ENCODE measurements at regions not wholly inside any gene's neighbourhood (a gene's known extent, or its start where the extent isn't known, plus 50 kb on each side); places are given as distances from the start of the nearest gene placed in this dataset.

DNA sequence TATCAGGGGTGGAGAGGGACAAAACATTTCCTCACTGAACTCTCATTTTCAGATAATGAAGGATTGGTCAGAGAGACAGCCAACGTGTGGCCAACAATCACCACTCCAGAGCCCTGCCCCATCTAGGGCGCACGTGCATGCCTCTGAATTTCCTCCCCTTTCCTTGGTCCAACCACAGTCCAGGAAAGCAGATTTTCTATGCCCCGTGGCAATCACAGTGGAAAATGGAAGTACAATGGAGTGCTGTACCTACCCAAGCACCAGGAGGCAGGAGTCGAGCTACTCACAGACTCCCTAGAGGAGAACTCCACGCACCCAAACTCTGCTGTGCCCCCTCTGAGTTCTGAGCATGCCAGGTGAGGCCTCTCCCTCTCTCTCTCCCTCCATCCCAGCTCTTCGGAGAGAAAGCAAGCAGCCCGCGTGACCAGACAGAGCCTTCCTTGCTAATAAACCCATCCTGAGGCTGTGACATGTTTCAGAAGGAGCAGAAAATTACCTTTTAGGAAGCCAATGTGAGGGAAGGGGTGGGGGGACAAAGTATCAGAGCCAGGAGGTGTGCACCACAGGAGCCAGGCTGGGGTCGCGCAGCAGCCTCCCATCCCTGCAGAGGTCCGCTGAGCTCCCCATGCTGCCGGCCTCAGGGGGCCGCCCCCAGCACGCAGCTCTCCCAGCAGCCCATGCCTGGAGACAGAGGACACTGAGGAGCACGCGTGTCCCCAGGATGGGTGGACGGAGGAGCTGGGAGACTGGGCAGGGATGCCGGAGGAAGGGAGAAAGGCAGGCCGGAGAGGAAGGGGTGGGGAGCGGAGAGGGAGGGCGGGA lies 73.4 kb downstream of the PITPNM2 start:
- DNase-seq (ENCODE audit: low read depth) = no peak

DNA sequence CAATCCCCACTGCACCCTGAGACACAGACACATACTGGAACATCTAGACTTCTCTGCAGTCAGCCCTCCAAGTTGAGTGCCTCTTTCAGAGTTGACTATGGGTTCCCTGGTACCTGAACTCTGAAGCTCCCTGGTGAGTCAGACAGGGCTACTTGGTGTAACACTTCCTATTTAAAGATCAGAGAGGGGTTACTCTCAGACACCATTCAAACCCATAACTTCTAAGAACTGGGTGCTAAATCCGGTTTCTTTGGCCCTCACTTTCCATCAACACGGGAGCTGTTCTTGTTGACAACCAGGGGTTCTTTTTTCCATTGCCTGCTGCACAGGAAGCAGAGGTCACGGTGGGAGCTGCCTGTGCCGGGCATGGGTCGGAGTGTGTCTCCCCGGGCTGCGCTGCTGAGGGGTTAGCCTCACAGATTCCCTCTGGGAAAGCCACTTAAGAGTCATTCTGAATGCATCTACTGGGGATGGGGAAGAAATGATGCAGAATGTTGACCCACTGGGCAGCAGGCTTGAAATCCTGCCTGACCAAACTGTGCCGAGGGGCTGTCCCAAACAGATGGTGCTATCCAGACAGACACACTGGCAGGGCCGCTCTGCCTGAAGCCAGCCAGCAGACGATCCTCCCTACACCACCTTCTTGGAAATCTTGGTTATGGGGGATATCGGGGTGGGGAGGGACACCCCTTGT lies 74.1 kb downstream of the PITPNM2 start:
- DNase-seq (ENCODE audit: low read depth) = no peak

GRCh38 chr12:123075646-123076171 lies 75.2 kb downstream of the PITPNM2 start:
- DNase-seq (ENCODE audit: low read depth) = peak; percentile 29

DNA sequence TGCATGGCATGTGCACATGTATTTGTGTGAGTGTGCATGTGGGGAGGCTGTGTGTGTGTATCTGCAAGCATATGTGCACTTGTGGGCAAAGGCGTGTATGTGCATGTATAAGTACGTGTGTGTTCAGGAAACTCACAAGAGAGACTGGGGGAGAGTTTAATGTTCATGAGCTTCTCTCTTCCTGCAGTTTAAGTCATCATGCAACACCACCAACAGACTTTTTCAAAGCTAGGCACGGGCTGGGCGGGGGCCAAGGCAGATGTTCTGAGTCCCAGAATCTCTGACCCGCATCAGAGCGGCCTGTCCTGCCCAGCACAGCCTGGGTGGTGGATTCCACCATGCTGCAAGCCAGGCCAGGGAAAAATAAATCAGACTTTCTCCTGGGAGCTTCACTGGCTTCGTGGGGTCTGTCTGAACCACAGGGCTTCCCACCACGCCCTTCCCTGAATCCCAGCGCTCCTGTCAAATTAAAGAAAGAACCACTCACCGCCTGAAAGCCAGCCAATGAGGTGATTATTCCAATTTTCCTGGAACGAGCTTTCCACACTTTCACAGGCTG lies 75.7 kb downstream of the PITPNM2 start:
- no peak for DNase-seq (ENCODE audit: low read depth)

GRCh38 chr12:123073962-123074801 lies 76.7 kb downstream of the PITPNM2 start:
- no peak for DNase-seq (ENCODE audit: low read depth)

DNA sequence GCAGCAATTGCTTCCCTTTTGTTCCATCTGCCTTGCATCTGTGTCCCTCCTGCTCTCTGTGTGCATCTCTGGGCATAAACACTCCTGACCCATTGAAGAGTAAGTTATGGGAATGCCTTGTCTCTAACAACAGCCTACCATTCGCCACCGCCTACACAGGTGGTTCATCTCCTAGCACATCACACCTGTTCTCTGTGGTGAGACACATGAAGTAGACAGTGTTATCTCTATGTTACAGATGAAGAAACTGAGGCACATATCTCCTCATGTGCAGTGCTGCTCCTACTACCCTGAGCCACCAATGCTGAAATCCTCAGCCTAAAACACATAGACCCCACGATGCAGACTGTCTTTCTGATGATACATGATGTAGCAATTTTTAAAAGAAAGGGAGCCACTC lies 77.6 kb downstream of the PITPNM2 start:
- no peak for DNase-seq (ENCODE audit: low read depth)

DNA sequence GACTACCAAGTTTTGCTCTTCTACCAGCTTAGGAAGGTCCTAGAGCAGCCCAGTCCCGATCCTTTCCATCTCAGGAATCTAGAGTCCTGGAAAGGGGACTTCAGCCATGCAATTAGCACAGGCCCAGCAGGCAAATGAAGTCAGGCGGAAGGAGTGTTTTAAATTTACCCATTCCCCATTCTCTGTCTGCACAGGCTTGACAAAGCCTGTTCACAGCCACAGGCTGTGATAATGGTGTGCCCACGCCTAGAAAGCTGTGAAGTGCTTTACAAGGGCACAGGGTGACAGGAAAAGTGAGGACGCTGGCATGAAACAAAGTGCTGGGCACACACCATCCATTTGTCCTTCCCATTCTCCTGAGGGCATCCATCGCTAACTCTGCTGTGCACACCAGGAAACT lies 79.0 kb downstream of the PITPNM2 start:
- DNase-seq (ENCODE audit: low read depth) = no peak

GRCh38 chr12:123071099-123071800 lies 79.6 kb downstream of the PITPNM2 start:
- DNase-seq (ENCODE audit: low read depth) = no peak

DNA sequence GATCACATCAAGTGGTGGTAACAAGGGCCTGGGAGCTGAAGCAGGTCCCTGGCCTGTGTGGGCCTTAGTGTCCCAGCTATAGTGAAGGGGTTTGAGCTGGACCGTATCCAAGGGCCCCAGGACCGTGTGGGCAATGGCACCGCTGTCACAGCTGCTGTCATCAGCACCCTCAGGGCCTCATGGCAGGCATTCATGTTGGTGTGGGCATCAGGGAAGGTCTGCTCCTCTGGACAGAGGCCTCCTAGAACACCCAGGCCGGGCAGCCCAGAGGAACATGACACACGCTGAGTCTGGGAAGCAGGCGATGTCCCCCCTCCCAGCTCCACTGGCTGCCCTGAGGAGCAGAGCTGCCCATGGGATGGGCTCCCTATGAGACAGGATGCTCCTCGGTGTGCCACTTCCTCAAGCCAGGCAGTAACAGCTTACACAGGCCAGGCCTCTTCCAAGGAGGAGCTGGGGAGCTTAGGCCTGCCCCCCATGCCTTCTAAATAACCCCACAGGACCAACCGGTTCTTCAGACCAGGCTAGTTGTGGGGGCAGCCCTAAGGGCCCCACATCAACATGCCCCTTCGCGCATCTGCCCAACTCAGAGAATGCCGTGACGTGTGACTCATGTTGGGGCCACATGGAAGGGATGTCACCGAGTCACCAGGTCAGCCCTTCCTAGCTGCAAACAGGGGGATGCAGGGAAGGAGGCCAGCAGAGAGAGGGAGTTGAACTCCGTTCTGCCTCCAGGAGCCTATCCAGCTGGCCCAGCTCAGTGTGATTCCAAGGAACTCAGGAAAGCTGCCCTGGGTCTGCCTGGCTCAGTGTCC lies 80.4 kb downstream of the PITPNM2 start:
- no peak for DNase-seq (ENCODE audit: low read depth)

DNA sequence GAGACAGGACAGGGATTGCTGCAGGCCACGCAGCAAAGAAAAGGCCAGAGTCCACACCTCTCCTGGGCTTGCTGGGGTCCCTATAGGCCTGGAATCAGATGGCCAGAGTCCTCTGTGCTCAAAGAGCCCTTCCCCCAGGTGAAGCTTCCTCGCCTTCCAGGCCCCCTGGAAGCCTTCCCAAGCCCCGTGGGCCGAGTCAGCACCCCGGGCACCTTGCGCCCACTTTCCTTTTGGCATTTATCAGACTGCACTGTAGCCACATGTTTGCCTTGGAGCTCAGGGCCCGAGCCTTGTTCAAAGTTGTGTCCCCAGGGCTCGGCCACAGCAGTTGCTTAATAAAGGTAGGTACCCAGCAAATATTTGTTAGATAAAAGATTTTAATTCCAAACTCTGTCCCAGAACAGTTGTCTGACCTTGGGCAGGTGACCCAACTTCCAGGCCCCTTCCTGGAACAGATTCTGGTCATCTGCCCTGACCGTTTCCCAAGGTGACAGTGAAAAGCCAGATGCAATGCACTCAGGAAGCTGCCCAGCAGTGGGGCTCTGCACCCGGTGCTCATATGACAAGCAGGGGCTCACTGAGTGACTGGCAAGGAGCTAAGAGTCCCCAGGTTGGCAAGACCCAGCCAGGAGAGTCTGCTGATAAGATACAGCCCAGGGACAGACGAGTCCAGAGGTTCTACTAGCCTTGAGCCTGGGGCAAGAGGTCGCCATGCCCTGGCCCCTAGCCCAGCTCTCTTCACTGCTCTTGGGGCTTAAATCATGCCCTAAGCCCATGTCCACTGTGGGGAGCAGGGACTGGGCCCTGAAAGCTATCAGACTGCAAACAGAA lies 81.2 kb downstream of the PITPNM2 start:
- DNase-seq (ENCODE audit: low read depth) = no peak

DNA sequence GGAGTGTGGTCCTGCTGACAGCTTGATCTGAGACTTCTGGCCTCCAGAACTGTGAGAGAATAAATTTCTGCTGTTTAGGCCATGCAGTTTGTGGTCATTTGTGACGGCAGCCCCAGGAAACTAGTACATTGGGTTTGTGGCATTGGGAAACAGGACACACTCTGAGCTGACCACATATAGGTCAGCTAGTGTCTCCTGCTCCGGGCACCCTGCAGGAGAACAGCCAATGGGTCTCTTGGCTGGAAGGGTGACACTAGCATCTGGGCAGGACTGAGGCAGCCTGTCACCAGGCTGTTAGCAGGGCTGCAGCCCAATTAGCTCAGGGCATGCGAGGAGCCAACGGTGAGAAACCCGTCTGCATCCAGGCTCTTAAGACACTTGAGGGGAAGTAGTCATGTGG lies 83.2 kb downstream of the PITPNM2 start:
- DNase-seq (ENCODE audit: low read depth) = no peak

DNA sequence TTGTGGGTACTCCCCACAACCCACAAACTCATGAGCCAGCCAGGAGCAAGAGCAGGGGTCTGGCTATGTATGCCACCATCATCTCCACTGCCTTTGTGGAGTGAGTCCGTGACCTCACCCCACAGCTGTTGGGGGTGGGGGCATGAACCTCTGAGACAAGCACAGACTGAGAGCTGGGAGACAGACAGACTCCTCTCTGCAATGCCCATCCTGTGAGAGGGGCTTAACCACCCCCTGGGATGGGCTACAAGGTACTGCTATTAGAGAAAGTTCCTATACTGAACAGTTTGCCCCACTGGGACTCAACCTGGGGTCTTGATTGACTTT lies 84.5 kb downstream of the PITPNM2 start:
- no peak for DNase-seq (ENCODE audit: low read depth)

GRCh38 chr12:123065676-123066383 lies 85.1 kb downstream of the PITPNM2 start:
- DNase-seq (ENCODE audit: low read depth) = no peak

DNA sequence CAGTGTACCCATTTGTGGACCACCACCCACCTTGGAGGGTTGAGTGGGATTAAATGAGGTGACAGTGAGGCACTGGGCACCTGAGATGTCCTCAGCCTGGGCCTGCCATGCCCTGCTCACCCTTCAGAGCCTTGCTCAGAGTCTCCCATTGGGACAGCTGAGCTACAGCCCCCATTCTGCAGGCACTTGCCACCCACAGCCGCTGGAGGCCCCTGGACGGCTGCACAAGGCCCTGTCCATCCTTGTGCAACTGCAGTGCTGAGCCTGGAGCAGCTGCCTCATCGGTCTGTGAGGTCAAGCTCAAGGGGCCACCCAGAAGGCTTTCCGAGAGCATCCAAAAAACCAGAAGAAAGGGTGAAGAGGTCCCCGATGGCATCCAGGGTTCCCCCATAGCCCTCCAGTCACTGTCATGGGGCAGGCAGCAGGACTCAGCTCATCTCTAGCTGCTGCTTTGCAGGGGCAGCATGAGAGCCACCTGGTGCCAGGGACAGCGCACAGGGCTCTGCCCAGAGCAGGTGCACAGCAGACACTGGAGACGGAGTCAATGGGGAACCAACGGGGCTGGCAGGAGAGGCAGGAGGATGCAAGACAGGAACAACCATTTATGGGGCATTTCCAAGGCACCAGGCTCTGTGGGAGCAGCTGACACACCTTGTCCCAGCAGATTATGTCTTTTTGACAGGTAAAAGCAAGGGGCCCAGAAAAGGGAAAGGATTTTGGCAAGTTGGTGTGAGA lies 84.6 kb downstream of the ARL6IP4 start:
- no peak for DNase-seq (ENCODE audit: low read depth)

GRCh38 chr12:123064366-123064765 lies 83.9 kb downstream of the ARL6IP4 start:
- no peak for DNase-seq (ENCODE audit: low read depth)

- DNase-seq (ENCODE audit: low read depth) = no peak
Measured at GRCh38 chr12:123063535-123063934, 83.1 kb downstream of the ARL6IP4 start.

- DNase-seq (ENCODE audit: low read depth) = no peak
Measured at GRCh38 chr12:123062681-123063486, 82.4 kb downstream of the ARL6IP4 start.
